NCI-H345 (cell line): ENCODE measurements at regions not wholly inside any gene's neighbourhood (a gene's known extent, or its start where the extent isn't known, plus 50 kb on each side); places are given as distances from the start of the nearest gene placed in this dataset.

ENCODE experiments used
- DNase-seq: peaks from one replicate; lab custom pipeline; 2025; lab: John Stamatoyannopoulos, UW

- no peak for DNase-seq
Measured at GRCh38 chr10:63708421-63708820, 187.2 kb downstream of the REEP3 start.

- no peak for DNase-seq
Measured at GRCh38 chr10:63710703-63711102, 189.5 kb downstream of the REEP3 start.

GRCh38 chr10:63711361-63711760 is 190.2 kb downstream of the REEP3 start:
- DNase-seq = no peak

- peak; percentile 85 for DNase-seq
Measured at GRCh38 chr10:63711867-63712716, 190.9 kb downstream of the REEP3 start.

GRCh38 chr10:63712717-63713115 is 191.5 kb downstream of the REEP3 start:
- DNase-seq = no peak

GRCh38 chr10:63713191-63714144 is 192.3 kb downstream of the REEP3 start:
- DNase-seq = peak; percentile 91

GRCh38 chr10:63716016-63716580 is 194.9 kb downstream of the REEP3 start:
- no peak for DNase-seq

GRCh38 chr10:63717027-63717715 is 196.0 kb downstream of the REEP3 start:
- no peak for DNase-seq

- no peak for DNase-seq
Measured at GRCh38 chr10:63718006-63718405, 196.8 kb downstream of the REEP3 start.

GRCh38 chr10:63718421-63718820 is 197.2 kb downstream of the REEP3 start:
- DNase-seq = no peak

GRCh38 chr10:63719226-63719856 is 198.1 kb downstream of the REEP3 start:
- DNase-seq = no peak

GRCh38 chr10:63720072-63720537 is 198.9 kb downstream of the REEP3 start:
- peak; percentile 51 for DNase-seq

GRCh38 chr10:63720676-63721075 is 199.5 kb downstream of the REEP3 start:
- DNase-seq = no peak

- DNase-seq = no peak
Measured at GRCh38 chr10:63722537-63722936, 201.3 kb downstream of the REEP3 start.

GRCh38 chr10:63723320-63723719 is 202.1 kb downstream of the REEP3 start:
- DNase-seq = no peak

- DNase-seq = no peak
Measured at GRCh38 chr10:63723741-63724140, 202.5 kb downstream of the REEP3 start.

GRCh38 chr10:63724922-63725321 is 203.7 kb downstream of the REEP3 start:
- no peak for DNase-seq

GRCh38 chr10:63726867-63727266 is 205.7 kb downstream of the REEP3 start:
- no peak for DNase-seq

GRCh38 chr10:63727636-63728035 is 206.4 kb downstream of the REEP3 start:
- no peak for DNase-seq

- DNase-seq = no peak
Measured at GRCh38 chr10:63735305-63735704, 214.1 kb downstream of the REEP3 start.

- no peak for DNase-seq
Measured at GRCh38 chr10:63738410-63738809, 217.2 kb downstream of the REEP3 start.
